ENCODE measurements at regions not wholly inside any gene's neighbourhood (a gene's known extent, or its start where the extent isn't known, plus 50 kb on each side); places are given as distances from the start of the nearest gene placed in this dataset.
"Not testable (repeated sequence)": the region's sequence is repeated elsewhere in the genome, so short reads cannot be mapped to it uniquely, and the experiment has no call there.

- TF ChIP-seq, protein P1, sequence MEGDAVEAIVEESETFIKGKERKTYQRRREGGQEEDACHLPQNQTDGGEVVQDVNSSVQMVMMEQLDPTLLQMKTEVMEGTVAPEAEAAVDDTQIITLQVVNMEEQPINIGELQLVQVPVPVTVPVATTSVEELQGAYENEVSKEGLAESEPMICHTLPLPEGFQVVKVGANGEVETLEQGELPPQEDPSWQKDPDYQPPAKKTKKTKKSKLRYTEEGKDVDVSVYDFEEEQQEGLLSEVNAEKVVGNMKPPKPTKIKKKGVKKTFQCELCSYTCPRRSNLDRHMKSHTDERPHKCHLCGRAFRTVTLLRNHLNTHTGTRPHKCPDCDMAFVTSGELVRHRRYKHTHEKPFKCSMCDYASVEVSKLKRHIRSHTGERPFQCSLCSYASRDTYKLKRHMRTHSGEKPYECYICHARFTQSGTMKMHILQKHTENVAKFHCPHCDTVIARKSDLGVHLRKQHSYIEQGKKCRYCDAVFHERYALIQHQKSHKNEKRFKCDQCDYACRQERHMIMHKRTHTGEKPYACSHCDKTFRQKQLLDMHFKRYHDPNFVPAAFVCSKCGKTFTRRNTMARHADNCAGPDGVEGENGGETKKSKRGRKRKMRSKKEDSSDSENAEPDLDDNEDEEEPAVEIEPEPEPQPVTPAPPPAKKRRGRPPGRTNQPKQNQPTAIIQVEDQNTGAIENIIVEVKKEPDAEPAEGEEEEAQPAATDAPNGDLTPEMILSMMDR (IDR thresholded peaks at IDR 0.05; ENCODE audit: insufficient read depth, low read depth, low read length) = not testable (repeated sequence)
- TF ChIP-seq EZH2 (IDR thresholded peaks at IDR 0.05; ENCODE audit: insufficient read depth, low read length) = not testable (repeated sequence)
Measured at GRCh38 chr16:88223696-88224095, 159.1 kb upstream of the ZNF469 start.
